GM18498 (cell line): ENCODE measurements at regions not wholly inside any gene's neighbourhood (a gene's known extent, or its start where the extent isn't known, plus 50 kb on each side); places are given as distances from the start of the nearest gene placed in this dataset.
"Not testable (repeated sequence)": the region's sequence is repeated elsewhere in the genome, so short reads cannot be mapped to it uniquely, and the experiment has no call there.

Experiments
- ATAC-seq: cut with Tn5 transposase; IDR thresholded peaks from one replicate; pipeline ENCODE4 v1.9.1; 2021; ENCODE audit warnings: mild to moderate bottlenecking, moderate library complexity; ENCODE audit not compliant: unreplicated experiment

DNA sequence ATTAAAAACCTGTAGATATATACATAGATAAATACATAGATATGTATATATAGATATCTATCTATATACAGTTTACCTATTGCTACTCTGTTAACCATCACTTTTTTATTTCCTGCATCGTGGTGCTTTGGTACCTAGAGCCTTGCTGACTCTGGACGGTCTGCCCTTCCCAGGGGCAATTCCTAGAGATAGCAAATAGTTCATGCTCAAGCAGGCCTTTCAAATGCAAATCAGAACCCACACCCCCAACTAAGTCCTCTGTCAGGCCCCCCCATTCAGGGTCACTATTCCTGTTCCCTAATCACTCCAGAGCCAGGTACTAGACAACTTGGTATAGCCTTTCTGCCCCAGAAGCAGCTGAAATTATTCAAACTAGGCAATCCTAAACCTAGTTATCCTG lies 273.5 kb upstream of the ADGRL3 start:
- no peak for ATAC-seq

DNA sequence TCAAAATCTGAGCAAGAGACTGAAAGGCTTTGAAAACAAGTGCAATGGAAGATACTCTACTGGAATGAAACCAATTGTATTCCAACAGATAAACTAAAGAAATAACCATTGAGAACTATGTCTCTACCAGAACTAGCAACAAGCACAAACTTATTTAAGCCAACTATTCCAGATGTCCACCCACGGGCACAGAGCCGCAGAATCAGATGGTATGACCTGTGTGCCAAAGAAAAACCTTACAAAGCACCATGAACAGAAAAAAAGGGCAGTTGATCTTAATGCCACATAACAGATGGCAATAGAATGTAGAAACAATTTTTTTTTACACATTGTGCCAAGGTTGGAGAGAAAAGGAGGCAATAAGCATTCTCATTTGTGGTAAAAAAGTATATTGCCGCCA lies 269.3 kb upstream of the ADGRL3 start:
- no peak for ATAC-seq

- ATAC-seq = no peak
Measured at GRCh38 chr4:60934566-60935295, 265.4 kb upstream of the ADGRL3 start.

DNA sequence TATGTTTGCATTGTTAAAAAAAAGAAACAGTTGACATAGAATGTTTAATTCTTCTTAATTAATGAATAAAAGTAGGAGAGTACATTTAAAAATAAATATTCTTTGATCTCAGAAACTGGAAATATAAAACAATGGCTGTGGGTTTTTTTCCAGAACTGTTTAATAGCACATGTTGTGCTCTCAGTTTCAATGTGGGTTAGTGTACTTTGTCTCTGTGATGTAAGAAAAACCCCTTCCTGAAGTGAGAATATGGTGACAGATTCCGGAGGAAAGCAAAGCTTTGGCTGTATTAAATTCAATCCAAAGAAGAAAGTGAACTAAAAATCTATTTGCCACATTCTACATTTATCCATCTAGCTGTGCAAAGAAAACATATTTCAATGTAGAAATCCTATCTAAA lies 261.9 kb upstream of the ADGRL3 start:
- no peak for ATAC-seq

DNA sequence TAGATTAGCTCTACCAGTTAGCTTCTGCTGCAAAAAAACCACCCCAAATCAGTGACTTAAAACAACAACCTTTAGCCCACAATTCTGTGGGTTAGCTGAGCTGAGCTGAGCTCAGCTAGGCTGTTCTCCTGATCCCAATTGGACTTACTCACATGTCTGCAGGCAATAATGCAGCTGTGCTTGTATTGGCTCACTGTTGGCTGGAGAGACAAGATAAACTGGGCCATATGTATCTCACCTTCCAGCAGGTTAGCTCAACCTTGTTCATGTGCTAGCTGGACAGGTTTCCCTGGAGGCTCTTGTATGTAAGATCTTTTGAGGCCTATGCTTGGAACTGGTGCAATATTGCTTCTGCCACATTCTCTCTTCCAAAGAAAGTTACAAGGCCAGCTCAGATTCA lies 261.5 kb upstream of the ADGRL3 start:
- ATAC-seq = no peak

GRCh38 chr4:60944060-60944459 lies 256.1 kb upstream of the ADGRL3 start:
- no peak for ATAC-seq

DNA sequence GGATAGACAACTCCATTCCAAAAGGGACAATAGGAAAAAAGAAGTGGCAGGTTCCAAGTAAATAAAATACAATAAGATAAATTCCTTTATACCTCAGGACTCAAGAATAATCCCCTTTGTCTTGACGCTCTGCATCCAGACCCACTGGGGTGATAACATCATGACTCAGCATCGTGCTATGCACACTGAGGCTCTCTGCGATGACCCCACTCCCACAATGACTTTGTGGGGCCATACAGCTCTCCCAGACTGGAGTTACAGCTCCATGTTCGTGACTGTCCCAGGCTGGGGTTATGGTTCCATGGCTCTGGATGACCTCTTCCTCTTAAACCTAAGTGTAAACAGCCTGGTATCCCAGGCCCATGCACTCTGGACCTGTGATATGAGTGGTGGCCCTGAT lies 254.5 kb upstream of the ADGRL3 start:
- no peak for ATAC-seq

DNA sequence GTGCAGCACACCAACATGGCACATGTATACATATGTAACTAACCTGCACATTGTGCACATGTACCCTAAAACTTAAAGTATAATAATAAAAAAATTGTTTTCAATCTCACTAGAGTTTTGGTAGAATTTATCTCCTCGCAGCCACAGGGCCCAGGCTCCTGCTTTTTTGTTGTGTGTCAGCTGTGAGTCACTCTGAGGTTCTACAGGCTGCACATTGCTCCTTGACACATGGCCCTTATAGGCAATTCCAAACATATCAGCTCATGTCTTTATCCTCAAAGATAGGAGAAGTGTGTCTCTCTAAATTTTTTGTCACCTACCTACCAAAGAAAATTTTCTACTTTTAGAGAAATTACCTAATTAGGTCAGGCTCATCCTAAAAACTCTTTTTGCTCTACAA lies 252.1 kb upstream of the ADGRL3 start:
- no peak for ATAC-seq

DNA sequence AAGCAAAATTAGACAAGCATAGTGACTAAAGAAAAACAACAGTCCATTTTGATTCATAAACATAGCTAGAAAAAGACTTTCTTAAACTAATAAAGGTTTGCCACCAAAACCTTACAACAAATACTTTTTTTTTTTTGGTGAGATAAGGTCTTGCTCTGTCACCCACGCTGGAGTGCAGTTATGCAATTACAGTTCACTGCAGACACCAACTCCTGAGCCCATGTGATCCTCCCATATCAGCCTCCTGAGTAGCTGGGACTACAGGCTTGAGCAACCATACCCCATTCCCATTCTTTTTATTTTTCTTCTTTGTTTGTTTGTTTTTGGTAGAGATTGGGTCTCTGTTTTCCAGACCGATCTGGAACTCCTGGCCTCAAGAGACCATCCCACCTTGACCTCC lies 247.2 kb upstream of the ADGRL3 start:
- no peak for ATAC-seq

DNA sequence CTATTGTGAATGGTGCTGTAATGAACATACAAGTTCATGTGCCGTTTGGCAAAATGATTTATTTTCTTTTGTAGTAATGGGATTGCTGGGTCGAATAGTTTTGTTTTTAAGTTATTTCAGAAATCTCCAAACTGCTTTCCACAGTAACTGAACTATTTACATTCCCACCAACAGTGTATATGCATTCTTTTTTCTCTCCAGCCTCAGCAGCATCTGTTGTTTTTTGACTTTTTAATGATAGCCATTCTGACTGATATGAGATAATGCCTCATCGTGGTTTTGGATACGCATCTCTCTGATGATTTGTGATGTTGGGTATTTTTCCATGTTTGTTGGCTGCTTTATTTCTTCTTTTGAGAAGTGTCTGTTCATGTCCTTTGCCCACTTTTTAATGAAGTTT lies 246.3 kb upstream of the ADGRL3 start:
- ATAC-seq = no peak

DNA sequence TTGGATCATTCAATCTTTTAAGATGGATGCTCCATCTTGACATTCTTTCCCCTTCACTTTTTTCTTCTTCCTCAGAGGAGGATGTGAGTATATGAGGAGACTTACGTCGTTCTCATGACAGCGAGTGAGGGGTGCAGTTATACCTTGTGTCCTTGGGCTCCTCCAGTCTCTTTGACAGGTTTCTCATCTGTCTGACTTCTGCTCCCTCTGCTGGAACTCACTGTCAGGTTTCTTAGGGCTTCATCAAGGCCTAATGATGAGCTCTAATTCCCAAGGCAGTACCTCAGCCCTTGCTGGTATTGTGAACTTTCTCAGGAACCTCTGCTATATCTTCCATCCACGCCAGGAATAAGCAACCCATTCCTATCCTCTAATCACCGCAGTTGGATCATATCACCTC lies 237.8 kb upstream of the ADGRL3 start:
- ATAC-seq = no peak

- ATAC-seq = no peak
Measured at GRCh38 chr4:60981534-60981933, 218.6 kb upstream of the ADGRL3 start.

GRCh38 chr4:60989141-60989540 lies 211.0 kb upstream of the ADGRL3 start:
- ATAC-seq = no peak

DNA sequence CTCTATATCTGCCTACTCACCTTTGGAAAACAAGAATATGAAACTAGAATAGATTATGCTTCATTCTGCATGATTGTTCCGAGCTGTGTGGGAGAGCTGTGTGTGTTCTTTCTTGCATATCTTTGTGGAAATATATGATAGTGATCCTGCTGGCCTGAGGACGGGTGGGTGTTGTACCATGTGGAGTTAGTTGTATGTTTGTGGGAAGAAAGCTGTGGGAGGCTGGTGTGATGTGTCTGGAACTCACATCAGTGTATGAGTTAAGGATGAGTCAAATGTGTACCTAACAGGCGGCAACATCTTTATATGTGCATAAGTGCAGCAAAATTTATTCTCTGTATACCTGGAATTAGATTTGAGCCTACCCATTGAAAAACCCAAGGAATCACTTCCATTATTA lies 208.1 kb upstream of the ADGRL3 start:
- no peak for ATAC-seq

DNA sequence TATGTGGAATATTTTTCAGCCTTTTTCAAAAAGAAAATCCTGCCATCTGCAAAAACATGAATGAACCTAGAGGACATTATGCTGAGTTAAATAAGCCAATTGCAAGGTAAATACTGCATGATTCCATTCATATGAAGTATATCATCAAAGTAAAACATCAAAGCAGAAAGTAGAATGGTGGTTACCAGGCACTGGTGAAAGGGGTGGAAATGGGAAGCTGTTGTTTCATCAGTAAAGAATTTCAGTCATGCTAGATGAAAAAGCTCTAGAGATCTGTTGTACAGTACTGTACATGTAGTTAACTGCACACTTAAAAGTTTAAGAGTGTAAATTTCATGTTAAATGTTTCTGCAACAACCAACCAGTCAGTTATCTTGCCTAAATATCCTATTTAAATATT lies 196.8 kb upstream of the ADGRL3 start:
- no peak for ATAC-seq

GRCh38 chr4:61004651-61005170 lies 195.4 kb upstream of the ADGRL3 start:
- ATAC-seq = no peak

DNA sequence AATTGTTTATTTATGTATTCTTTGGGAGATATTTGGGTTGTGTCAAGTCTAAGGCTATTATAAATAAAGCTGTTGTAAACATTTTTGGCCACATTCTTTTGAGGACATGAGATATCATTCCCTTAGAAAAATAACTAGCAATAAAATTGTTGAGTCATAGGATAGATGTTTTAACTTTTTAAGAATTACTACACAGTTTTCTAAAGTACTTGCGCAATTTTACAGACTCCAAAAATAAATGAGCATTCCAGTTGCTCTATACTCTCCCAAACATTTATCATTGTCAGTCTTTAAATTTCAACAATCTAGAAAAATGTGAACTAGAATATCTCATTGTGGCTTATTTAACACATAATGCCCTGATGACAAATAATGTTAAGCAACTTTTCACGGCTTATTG lies 189.1 kb upstream of the ADGRL3 start:
- no peak for ATAC-seq

GRCh38 chr4:61011936-61012335 lies 188.2 kb upstream of the ADGRL3 start:
- not testable (repeated sequence) for ATAC-seq

DNA sequence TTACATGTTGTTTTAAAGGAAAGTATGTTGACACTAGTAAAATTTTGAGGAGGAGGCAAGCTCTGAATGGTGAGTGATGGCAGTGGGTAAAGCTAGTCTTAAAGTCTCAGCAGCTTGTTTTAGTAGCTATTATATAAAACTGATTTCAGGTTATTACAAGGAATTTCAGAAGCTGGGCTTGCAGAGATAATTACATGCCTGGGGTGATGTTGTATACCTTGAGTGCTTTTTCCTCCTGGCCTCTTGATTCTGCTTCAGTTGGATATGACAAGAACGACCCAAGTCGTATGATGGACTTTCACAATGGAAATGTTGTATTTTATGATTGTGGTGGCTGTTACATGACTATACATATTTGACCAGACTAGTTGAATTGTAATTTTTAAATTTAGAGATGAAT lies 175.5 kb upstream of the ADGRL3 start:
- ATAC-seq = no peak

DNA sequence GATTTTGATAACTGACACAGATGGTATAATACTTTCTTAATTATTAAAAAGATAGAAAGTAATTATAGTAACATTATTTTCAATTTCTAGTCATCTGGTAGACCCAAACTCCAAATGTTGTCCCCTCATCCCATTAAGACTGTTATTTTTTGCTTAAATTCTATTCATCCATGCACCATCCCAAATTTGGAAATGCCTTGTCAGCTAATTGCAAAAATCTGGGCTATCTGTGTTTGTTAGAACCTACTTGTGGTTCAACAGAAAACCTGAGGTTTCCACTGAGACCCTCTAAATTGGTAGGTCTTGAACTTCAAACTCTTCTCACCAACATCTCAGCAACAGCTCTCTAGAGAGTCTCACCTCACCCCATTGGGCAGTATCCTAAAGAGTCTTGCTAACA lies 172.2 kb upstream of the ADGRL3 start:
- ATAC-seq = no peak

- no peak for ATAC-seq
Measured at GRCh38 chr4:61036071-61036684, 163.9 kb upstream of the ADGRL3 start.

DNA sequence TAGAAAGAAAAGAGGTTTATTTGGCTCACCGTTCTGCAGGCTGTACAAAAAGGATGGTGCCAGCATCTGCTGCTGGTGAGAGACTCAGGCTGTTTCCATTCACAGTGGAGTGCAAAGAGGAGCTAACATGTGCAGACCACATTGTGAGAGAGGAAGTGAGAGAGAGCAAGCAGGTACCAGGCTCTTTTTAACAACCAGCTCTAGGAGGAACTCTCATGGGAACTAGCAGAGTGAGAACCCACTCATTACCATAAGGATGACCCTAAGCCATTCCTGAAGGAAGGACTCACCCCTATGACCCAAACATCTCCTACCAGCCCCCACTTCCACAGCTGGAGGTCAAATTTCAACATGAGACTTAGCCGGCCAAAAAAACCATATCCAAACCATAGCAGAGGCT lies 158.6 kb upstream of the ADGRL3 start:
- ATAC-seq = no peak

DNA sequence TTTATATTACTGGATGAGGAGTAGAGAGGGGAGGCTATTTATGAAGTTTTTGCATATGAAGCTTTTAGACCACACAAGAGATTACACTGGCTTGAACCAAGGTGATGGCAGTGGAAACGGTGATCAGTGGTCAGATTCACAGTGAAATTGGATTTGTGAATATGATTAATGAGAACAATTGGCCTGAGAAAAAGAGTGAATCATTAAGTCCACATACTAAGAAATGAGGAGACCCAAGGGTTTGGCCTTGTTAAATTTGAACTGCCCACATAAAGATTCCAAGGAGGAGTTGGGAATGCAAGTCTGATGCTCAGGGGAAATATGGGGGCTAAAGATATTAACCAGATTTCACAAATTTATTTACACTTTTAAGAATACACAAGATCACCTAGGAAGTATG lies 155.3 kb upstream of the ADGRL3 start:
- ATAC-seq = no peak
